SJSA1 (cell line): ENCODE measurements at regions not wholly inside any gene's neighbourhood (a gene's known extent, or its start where the extent isn't known, plus 50 kb on each side); places are given as distances from the start of the nearest gene placed in this dataset.

Experiments
- DNase-seq, 2 experiments: peaks; one replicate each; pipeline ENCODE4 v3.0.0-alpha.2; 2015 to 2020; ENCODE audit warnings: low spot score in 2 of 2, low read depth in 1 of 2
- H3K27ac ChIP-seq: fragments of 250-450 bp; sonication (Bioruptor Pico); 2 replicates; pipeline ENCODE4 v1.5.1; 2020; ENCODE audit warnings: mild to moderate bottlenecking, moderate library complexity
- H3K27me3 ChIP-seq: fragments of 250-450 bp; sonication (Bioruptor Pico); replicated peaks from 2 replicates; pipeline ENCODE4 v1.5.1; 2020; ENCODE audit warnings: mild to moderate bottlenecking, moderate library complexity
- H3K36me3 ChIP-seq: fragments of 250-450 bp; sonication (Bioruptor Pico); 2 replicates; pipeline ENCODE4 v1.5.1; 2020; ENCODE audit warnings: mild to moderate bottlenecking
- H3K4me1 ChIP-seq: fragments of 250-450 bp; sonication (Bioruptor Pico); replicated peaks from 2 replicates; pipeline ENCODE4 v1.6.1; 2021; ENCODE audit warnings: mild to moderate bottlenecking
- H3K4me3 ChIP-seq: fragments of 250-450 bp; sonication (Bioruptor Pico); 2 replicates; pipeline ENCODE4 v1.5.1; 2020; ENCODE audit warnings: mild to moderate bottlenecking
- H3K9me3 ChIP-seq: fragments of 250-450 bp; sonication (Bioruptor Pico); replicated peaks from 2 replicates; pipeline ENCODE4 v1.5.1; 2020; ENCODE audit warnings: mild to moderate bottlenecking

DNA sequence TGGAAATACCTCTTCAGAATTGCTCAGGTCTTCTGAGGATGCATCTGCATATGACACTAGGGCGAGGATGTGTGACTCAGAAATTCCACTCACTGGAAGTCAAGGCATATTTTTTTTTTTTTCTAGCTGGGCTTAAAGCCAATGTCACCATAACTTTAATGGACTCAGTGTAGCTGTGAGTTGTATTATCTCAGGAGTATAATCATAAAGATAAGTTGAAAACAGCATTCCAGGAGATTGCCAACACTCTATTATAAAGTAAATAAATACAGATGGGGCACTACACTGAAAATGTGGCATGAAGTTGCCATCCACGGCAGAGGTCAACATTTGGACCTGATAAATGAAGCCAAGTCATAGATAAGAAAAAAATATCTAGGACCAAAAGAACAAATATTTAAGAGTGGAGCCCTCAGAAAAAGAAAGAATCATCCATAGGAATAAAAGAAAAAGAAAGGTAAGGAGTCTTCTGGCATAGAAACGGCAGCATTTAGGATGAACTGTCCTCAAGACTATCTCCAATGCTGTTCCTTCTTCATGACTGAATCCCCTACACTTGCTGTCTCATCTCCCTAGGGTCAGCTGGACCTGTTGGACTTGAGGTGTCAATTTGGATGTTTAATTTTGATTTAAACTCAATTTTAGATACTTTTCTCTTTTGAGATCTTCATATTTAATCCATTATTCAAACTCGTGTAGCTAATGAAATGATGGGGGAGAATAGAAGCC lies 72.9 kb upstream of the CAV2 start:
- Histone ChIP-seq H3K4me1 (peaks cover 24% of the 10 kb centered on the region), H3K27me3 (no peaks in the 10 kb centered on the region), H3K36me3 (no peaks in the 10 kb centered on the region), H3K27ac (peak overlapping the region; percentile 13; the same call in 1 of the 2 replicates), H3K4me3 (no peak overlapping the region), H3K9me3 (no peaks in the 10 kb centered on the region)
- peak; percentile 62 to 67 for DNase-seq

DNA sequence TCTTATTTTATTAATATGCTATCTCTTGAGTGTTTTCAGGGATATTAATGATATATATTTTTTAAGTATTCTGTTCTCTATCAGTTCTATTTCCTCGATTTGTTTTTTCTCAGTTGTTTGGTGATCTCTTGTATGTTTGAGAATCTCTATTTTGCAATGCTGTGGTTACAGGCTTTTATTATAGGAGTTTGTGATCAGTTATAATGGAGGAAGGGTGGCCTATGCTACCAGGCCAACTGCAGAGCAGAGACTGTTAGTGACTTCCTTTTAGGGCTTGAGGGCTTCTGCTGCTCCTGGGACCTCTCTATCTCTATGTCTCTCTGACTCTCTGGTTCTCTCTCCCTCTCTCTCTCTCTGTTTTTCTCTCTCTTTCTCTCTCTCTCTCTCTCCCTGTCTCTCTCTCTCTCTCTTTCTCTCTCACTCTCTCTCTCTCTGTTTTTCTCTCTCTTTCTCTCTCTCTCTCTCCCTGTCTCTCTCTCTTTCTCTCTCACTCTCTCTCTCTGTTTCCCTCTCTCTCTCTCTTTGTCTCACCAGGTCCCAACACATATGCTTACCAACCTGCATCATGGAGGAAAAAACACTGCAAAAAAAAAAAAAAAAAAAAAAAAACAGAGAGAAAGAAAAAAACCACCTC lies 69.4 kb upstream of the CAV2 start:
- DNase-seq: no peak
- Histone ChIP-seq H3K4me1 (peaks cover 47% of the 10 kb centered on the region), H3K27me3 (no peaks in the 10 kb centered on the region), H3K4me3 (no peak overlapping the region), H3K27ac (no peak overlapping the region), H3K9me3 (no peaks in the 10 kb centered on the region), H3K36me3 (no peaks in the 10 kb centered on the region)

DNA sequence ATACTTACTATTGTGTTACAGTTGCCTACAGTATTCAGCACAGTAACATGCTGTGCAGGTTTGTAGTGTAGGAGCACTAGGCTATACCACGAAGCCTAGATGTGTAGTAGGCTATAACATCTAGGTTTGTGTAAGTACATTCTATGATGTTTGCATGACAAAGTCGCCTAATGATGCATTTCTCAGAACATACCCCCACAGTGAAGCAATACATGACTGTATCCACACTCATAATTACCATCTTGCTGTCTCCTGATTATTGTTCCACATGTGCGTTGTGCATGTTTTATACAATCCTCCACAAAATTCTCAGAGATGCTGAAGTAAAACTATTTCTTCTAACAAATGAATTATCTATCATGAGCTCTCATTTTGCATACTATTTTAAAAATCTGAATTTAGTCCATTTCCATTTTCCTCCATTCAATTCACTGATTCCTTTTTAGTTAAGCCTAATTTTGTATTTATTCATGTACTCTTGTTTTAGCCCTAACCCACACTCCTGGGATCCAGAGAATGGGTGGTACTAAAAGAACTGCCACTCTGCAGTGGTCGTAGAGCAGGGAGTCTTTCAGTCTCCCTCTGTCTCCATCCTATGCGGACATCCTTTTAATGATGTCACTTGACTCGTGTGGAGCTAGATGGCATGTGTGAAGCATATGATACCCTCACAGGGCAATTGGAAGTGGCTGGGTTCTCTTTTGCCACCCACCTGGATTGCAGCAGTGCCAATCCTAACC lies 67.6 kb upstream of the CAV2 start:
- H3K4me3 ChIP-seq: no peak overlapping the region
- no peaks in the 10 kb centered on the region for H3K36me3 ChIP-seq
- peaks cover 5% of the 10 kb centered on the region; the same call in 1 of the 2 replicates for H3K9me3 ChIP-seq
- H3K27me3 ChIP-seq: no peaks in the 10 kb centered on the region
- no peak overlapping the region for H3K27ac ChIP-seq
- H3K4me1 ChIP-seq: peaks cover 38% of the 10 kb centered on the region
- no peak for DNase-seq

DNA sequence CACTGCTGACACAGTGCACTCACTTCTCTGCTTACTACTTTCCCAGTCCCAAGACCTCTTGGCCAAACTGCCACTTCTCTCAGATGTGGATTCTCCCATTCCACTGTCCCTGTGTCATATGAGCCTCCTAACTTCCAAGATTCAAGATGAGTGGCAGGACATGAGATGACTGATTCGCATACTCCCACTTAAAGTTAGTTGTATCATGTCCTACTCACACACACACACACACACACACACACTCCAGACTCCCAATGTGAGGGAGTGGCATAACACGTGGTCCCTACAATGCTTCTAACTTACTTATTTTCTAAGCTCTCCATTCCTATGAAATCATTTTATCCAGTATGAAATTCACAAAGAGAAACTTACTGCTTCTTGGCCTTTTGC lies 67.0 kb upstream of the CAV2 start:
- no peaks in the 10 kb centered on the region for H3K27me3 ChIP-seq

DNA sequence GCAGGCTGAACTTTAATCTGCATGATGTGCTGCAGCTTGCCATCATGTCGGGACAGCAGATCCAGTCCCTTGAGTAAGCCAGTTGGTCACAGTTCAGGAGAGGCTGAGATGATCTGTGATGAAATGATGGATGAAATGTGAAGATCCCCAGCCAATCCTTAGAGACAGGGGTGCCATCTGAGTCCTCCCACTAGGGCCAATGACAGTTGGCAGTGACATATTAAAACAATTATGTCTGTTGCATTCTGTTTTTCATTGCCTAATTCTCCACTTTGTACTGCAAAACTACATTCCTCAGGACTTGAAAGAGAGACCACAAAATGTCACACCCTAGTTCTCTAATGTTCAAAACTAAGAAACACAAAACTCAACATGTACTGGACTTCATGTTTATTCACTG lies 66.3 kb upstream of the CAV2 start:
- Histone ChIP-seq H3K9me3 (peaks cover 5% of the 10 kb centered on the region; the same call in 1 of the 2 replicates), H3K4me3 (no peak overlapping the region), H3K36me3 (no peaks in the 10 kb centered on the region), H3K27me3 (no peaks in the 10 kb centered on the region), H3K27ac (peak overlapping the region; percentile 78), H3K4me1 (peaks cover 37% of the 10 kb centered on the region)
- DNase-seq: peak in 1 of 2 experiments; percentile 38

More for the DNA sequence above, 67.0 kb upstream of the CAV2 start:
- Histone ChIP-seq H3K9me3 (peaks cover 5% of the 10 kb centered on the region; the same call in 1 of the 2 replicates), H3K36me3 (no peaks in the 10 kb centered on the region), H3K4me3 (no peak overlapping the region), H3K27ac (no peak overlapping the region), H3K4me1 (peaks cover 37% of the 10 kb centered on the region)
- DNase-seq: no peak

DNA sequence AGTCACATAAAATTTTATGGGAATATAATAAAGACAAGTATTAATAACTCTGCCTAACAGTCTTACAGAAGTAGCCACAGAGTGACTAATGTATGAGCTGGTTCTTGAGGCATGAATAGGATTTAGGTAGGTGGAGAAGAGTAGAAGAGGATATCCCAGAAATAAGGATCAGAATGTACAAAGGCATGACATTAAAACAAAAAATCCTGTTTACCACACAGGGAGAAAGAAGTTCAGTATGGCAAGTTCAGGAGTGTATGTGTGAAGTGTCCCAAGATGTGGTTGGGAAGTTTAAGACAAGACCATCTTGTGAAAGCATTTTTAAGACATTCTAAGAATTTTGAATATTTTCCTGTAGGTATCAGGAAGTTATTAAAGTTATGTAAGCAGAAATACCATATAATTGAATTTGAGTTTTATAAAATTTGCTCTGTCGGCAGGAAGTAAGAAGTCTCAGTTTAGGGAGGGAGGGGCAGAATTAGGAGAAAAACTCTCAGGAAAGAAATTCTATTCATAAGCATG lies 64.7 kb upstream of the CAV2 start:
- Histone ChIP-seq H3K27me3 (no peaks in the 10 kb centered on the region), H3K36me3 (no peaks in the 10 kb centered on the region), H3K4me3 (no peak overlapping the region), H3K27ac (peak overlapping the region; percentile 78), H3K4me1 (peaks cover 37% of the 10 kb centered on the region), H3K9me3 (peaks cover 5% of the 10 kb centered on the region; the same call in 1 of the 2 replicates)
- DNase-seq: peak in 1 of 2 experiments; percentile 85

DNA sequence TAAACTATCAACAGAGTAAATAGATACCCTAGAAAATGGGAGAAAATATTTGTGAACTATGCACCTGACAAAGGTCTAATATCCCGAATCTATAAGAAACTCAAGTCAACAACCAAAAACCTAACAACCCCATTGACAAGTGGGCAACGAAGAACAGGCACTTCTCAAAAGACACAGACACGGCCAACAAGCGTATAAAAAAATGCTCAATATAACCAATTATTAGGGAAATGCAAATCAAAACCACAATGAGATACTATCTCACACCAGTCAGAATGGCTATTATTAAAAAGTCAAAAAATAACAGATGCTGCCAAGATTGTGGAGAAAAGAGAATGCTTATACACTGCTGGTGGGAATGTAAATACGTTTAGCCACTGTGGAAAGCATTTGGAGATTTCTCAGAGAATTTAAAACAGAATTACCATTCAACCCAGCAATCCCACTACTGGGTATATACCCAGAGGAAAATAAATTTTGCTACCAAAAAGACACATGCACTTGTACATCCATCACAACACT lies 63.2 kb upstream of the CAV2 start:
- H3K9me3 ChIP-seq: peaks cover 5% of the 10 kb centered on the region; the same call in 1 of the 2 replicates
- H3K4me1 ChIP-seq: peaks cover 42% of the 10 kb centered on the region
- DNase-seq: no peak
- no peak overlapping the region for H3K27ac ChIP-seq
- H3K36me3 ChIP-seq: no peaks in the 10 kb centered on the region
- H3K27me3 ChIP-seq: no peaks in the 10 kb centered on the region
- H3K4me3 ChIP-seq: no peak overlapping the region

DNA sequence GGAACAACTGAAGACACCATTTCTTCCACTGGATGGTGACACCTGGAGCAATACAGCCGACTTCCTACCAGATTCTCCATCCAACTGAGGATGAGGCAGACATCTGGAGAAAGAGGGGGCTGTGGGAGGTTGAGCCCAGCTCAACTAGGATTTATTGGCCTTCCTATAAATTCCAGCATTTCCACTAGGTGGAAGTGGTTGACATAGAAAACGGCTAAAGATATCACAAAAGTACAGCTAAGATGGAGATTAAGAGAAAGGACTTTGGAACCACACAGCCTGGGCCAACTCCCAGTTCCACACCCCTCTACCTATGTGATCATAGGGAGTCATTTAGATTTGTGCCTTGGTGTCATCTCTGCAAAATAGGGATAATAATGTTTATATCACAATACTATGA lies 61.3 kb upstream of the CAV2 start:
- Histone ChIP-seq H3K9me3 (peaks cover 5% of the 10 kb centered on the region; the same call in 1 of the 2 replicates), H3K27ac (no peak overlapping the region)

DNA sequence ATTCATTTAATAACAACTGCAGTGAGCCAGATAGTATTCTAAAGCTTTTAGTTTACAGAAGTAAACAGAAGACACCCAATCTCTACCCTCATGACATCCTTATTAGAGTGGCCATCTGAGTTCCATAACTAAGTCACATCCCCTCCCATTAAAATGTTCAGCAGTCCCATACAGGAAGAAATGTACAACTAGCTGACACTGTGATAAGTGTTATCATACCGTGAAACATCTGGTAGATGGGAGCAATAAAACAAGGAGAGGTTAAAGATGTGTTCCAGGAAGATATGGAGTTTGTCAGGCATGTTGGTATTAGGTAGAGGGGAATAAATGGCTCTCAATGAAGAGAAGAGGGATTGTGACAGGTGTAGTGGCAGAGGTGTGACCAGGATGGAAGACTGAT lies 60.5 kb upstream of the CAV2 start:
- Histone ChIP-seq H3K27ac (no peak overlapping the region), H3K36me3 (no peaks in the 10 kb centered on the region), H3K4me1 (peaks cover 49% of the 10 kb centered on the region), H3K9me3 (peaks cover 5% of the 10 kb centered on the region; the same call in 1 of the 2 replicates), H3K4me3 (no peak overlapping the region), H3K27me3 (no peaks in the 10 kb centered on the region)
- no peak for DNase-seq

More for the DNA sequence above, 61.3 kb upstream of the CAV2 start:
- no peak for DNase-seq
- no peaks in the 10 kb centered on the region for H3K36me3 ChIP-seq
- no peaks in the 10 kb centered on the region for H3K27me3 ChIP-seq
- peaks cover 49% of the 10 kb centered on the region for H3K4me1 ChIP-seq
- no peak overlapping the region for H3K4me3 ChIP-seq

DNA sequence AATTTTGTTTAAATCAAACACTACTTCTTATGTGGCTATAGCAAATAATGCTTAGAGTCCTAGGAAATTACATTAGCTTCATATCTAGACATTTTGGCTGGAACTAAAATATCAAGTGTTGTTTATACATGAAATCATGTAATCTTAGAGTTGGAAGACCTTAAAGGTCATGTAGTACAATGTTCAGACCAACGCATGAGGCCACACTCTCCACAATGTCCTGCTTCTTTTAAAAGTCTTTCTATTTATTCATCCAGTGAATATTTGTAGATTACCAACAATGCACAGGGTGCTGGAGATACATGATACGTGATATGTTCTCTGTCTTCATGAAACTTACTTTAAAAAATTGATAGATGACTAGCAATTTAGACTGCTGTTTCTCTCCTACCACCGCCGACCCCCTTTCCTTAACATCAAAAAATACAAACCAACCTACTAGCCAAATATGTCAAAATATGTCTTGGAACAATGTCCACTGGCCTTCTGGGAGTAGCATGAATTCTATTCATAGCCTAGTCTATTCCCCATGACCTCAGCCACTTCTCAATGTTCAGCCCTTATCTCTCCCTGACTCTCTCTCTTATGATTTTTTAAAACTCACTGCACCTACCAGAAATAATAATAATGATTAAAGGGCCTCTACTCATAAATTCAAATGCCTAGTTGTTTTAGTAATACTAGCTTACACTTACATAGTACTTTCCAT lies 59.5 kb upstream of the CAV2 start:
- Histone ChIP-seq H3K36me3 (no peaks in the 10 kb centered on the region), H3K4me3 (no peak overlapping the region), H3K9me3 (peaks cover 5% of the 10 kb centered on the region; the same call in 1 of the 2 replicates), H3K27me3 (no peaks in the 10 kb centered on the region), H3K27ac (no peak overlapping the region), H3K4me1 (peaks cover 42% of the 10 kb centered on the region)
- DNase-seq: no peak

DNA sequence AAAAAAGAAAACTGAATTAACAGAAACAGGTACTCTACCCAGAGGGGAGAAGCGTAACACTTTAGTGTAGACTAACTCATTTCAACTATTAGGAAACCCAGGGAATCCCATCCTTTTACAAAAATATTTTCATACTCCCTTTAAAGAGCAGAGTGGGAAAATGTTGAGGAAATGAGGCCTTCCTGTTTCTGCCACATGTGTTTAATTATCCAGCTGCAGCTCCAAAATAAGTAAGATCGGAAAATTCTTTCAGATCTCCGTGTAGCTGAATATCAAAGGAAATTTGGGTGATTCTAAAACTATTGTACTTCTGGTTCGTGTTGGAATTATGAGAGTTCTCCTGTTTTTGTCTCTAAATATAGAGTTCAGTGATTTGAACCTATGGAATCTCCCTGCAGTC lies 58.0 kb upstream of the CAV2 start:
- Histone ChIP-seq H3K27ac (peak overlapping the region; percentile 96), H3K4me1 (peaks cover 34% of the 10 kb centered on the region), H3K9me3 (no peaks in the 10 kb centered on the region), H3K36me3 (no peaks in the 10 kb centered on the region), H3K27me3 (no peaks in the 10 kb centered on the region), H3K4me3 (no peak overlapping the region)
- DNase-seq: peak in 1 of 2 experiments; percentile 58

DNA sequence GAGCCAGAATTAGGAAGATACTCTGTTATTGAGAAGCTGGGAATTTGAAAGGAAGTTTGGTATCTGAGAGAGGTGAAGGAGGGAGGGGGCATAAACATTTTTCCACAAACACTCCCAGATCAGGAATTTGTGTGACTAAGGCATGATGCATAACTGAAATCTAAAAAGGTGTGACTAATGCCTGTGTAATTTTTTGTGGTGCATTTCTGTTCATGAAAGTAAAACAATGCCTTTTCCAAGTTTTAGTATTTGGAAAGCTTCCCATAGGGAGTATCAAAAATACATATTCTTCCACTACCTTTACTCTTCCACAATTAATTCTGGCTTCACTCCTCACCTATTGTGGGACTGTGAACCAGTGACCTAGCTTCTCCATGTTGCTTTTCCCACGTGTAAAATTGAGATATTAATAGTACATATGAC lies 56.4 kb upstream of the CAV2 start:
- no peaks in the 10 kb centered on the region for H3K36me3 ChIP-seq
- peak overlapping the region; percentile 96 for H3K27ac ChIP-seq
- peaks cover 43% of the 10 kb centered on the region for H3K4me1 ChIP-seq
- DNase-seq: peak; percentile 60 to 93
- no peak overlapping the region for H3K4me3 ChIP-seq
- H3K27me3 ChIP-seq: no peaks in the 10 kb centered on the region
- H3K9me3 ChIP-seq: no peaks in the 10 kb centered on the region

DNA sequence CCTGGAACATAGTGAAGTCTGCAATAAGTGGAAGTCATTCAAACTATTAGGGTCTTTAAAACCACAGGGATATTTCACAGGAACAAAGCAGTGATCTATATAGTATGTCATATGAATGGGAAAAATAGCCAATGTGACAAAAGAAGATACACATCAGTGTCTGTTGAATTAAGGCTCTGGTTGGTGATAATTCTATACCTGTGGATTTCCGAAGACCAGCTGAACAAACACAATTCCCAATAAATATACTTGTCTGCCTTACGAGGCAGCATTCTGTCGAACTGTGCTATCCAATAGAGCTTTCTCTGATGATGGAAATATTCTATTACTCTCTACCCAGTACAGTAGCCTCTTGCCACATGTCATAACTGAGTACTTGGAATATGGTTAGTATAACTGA lies 55.9 kb upstream of the CAV2 start:
- Histone ChIP-seq H3K36me3 (no peaks in the 10 kb centered on the region), H3K4me3 (no peak overlapping the region), H3K27ac (peak overlapping the region; percentile 96), H3K4me1 (peaks cover 44% of the 10 kb centered on the region), H3K9me3 (no peaks in the 10 kb centered on the region), H3K27me3 (no peaks in the 10 kb centered on the region)
- DNase-seq: peak in 1 of 2 experiments; percentile 34
